B cell (primary cell): ENCODE measurements at regions not wholly inside any gene's neighbourhood (a gene's known extent, or its start where the extent isn't known, plus 50 kb on each side); places are given as distances from the start of the nearest gene placed in this dataset.
"Not testable (repeated sequence)": the region's sequence is repeated elsewhere in the genome, so short reads cannot be mapped to it uniquely, and the experiment has no call there.

Source experiments
- ATAC-seq: fragments of 200-7000 bp; cut with Tn5 transposase; one replicate; pipeline ENCODE4 v1.10.0; 2021; ENCODE audit warnings: low read depth, mild to moderate bottlenecking, moderate number of reproducible peaks, moderate library complexity
- CTCF ChIA-PET: fragments of 350-600 bp; sonication (Branson Sonifier 250); formaldehyde crosslinking; loops from one replicate; lab custom pipeline; 2021; ENCODE audit warnings: antibody characterized with exemption, inconsistent platforms; lab: Charles Lee
- POLR2A ChIA-PET: fragments of 350-600 bp; sonication (Branson Sonifier 250); formaldehyde crosslinking; loops from one replicate; lab custom pipeline; 2021; ENCODE audit warnings: antibody characterized with exemption; lab: Charles Lee
- DNase-seq: peaks from one replicate; pipeline ENCODE4 v3.0.0; 2013
- H2AFZ ChIP-seq: 2 replicates; pipeline ENCODE4 v1.6.1; 2012; ENCODE audit warnings: mild to moderate bottlenecking, low read depth, low read length; ENCODE audit not compliant: insufficient read depth, poor library complexity, severe bottlenecking
- H3K27ac ChIP-seq, 2 donors: 1 replicate in 1 of 2; 2 replicates in 1 of 2; pipeline ENCODE4 v1.5.1; 2012 to 2013; ENCODE audit warnings: low read length in 2 of 2, mild to moderate bottlenecking in 2 of 2, moderate library complexity in 1 of 2
- H3K27me3 ChIP-seq, 4 experiments: fragments of 200-600 bp in 1 of 4; sonication (generic) in 1 of 4; replicated peaks in 1 of 4; 1 replicate in 2 of 4; 2 replicates in 2 of 4; pipeline versions ENCODE4 v1.6.1 to v1.7.0; 2013 to 2016; ENCODE audit warnings: low read length in 3 of 4, mild to moderate bottlenecking in 2 of 4, mixed read lengths in 1 of 4, moderate library complexity in 1 of 4; ENCODE audit not compliant: insufficient read depth in 4 of 4, control insufficient read depth in 3 of 4; ENCODE audit errors: control extremely low read depth in 1 of 4
- H3K36me3 ChIP-seq, 2 experiments: replicated peaks in 1 of 2; 1 replicate in 1 of 2; 2 replicates in 1 of 2; pipeline versions ENCODE4 v1.6.1 to v1.7.1; 2013; ENCODE audit warnings: low read length in 1 of 2; ENCODE audit not compliant: insufficient read depth in 2 of 2, control insufficient read depth in 1 of 2; ENCODE audit errors: control extremely low read depth in 1 of 2, extremely low read depth in 1 of 2
- H3K4me1 ChIP-seq, 2 donors: fragments of 200-600 bp in 1 of 2; sonication (generic) in 1 of 2; 1 replicate in 1 of 2; 2 replicates in 1 of 2; pipeline versions ENCODE4 v1.5.1 to v1.6.1; 2013 to 2017; ENCODE audit warnings: low read length in 2 of 2; ENCODE audit not compliant: control insufficient read depth in 2 of 2, insufficient read depth in 2 of 2
- H3K4me2 ChIP-seq: replicated peaks from 2 replicates; pipeline ENCODE3; 2012; ENCODE audit warnings: mild to moderate bottlenecking, low read depth, low read length; ENCODE audit not compliant: poor library complexity, severe bottlenecking
- H3K4me3 ChIP-seq, 5 experiments: fragments of 200-600 bp in 1 of 5; sonication (generic) in 1 of 5; 1 replicate in 3 of 5; 2 replicates in 2 of 5; pipeline versions ENCODE4 v1.5.1 to v1.7.0; 2011 to 2016; ENCODE audit warnings: low read length in 4 of 5, mild to moderate bottlenecking in 4 of 5, low read depth in 2 of 5, control low read depth in 1 of 5, moderate library complexity in 1 of 5; ENCODE audit not compliant: insufficient read depth in 1 of 5; ENCODE audit errors: control extremely low read depth in 1 of 5, extremely low read depth in 1 of 5
- H3K79me2 ChIP-seq: fragments of 200-600 bp; sonication (generic); one replicate; pipeline ENCODE4 v1.6.0; 2016; ENCODE audit warnings: low read length; ENCODE audit not compliant: control insufficient read depth, insufficient read depth
- H3K9ac ChIP-seq: fragments of 200-600 bp; sonication (generic); 2 replicates; pipeline ENCODE4 v1.6.1; 2017; ENCODE audit warnings: mild to moderate bottlenecking, low read length, moderate library complexity
- H3K9me3 ChIP-seq, 3 donors: one replicate each; pipeline versions ENCODE4 v1.6.1 to v1.7.1; 2013; ENCODE audit warnings: low read length in 2 of 3; ENCODE audit not compliant: control insufficient read depth in 2 of 3, insufficient read depth in 1 of 3; ENCODE audit errors: control extremely low read depth in 1 of 3
- H4K20me1 ChIP-seq: 2 replicates; pipeline ENCODE4 v1.6.0; 2012; ENCODE audit warnings: mild to moderate bottlenecking, low read length; ENCODE audit not compliant: insufficient read depth, control insufficient read depth, poor library complexity, severe bottlenecking
- H3K27ac Mint-ChIP-seq: one replicate; pipeline ENCODE4 v1.8.0; 2021; ENCODE audit warnings: mixed read lengths
- H3K27me3 Mint-ChIP-seq: one replicate; pipeline ENCODE4 v1.8.0; 2021; ENCODE audit warnings: mixed read lengths
- H3K4me1 Mint-ChIP-seq: one replicate; pipeline ENCODE4 v1.8.0; 2021; ENCODE audit warnings: mixed read lengths
- H3K4me3 Mint-ChIP-seq: one replicate; pipeline ENCODE4 v1.8.0; 2021; ENCODE audit warnings: mixed read lengths
- H3K9me3 Mint-ChIP-seq: one replicate; pipeline ENCODE4 v1.8.0; 2022; ENCODE audit warnings: mixed read lengths; ENCODE audit not compliant: insufficient read depth
- CTCF ChIP-seq: fragments of 200-600 bp; IDR thresholded peaks from one replicate; pipeline ENCODE4 v1.8.0; 2022; ENCODE audit warnings: antibody characterized with exemption, mild to moderate bottlenecking
- EZH2 ChIP-seq: IDR thresholded peaks from 2 replicates; pipeline ENCODE4 v1.6.1; 2012; ENCODE audit warnings: borderline replicate concordance, low read depth, mild to moderate bottlenecking, moderate library complexity, low read length; ENCODE audit not compliant: insufficient read depth, poor library complexity, severe bottlenecking
- WGBS: methylation state at CpG from one replicate; pipeline ENCODE4 v1.1.5; 2013; ENCODE audit warnings: missing lambda C conversion rate; ENCODE audit not compliant: insufficient coverage; 5-methylcytosine and 5-hydroxymethylcytosine counted together
- intact Hi-C: fragments of 100-400 bp; cut with micrococcal nuclease; formaldehyde crosslinking; loops from one replicate; pipeline ENCODE4 v1.10.0; 2022

GRCh38 chr19:28685802-28686201 is 527.1 kb downstream of the UQCRFS1 start:
- ChIA-PET POLR2A (no interaction called here), CTCF (interaction anchor here (0.7 kb wide), 1 partner anchor 120 kb away, joined by 3 read pairs; no protein-coding TSS in a partner anchor)
- no peaks in the 10 kb centered on the region for H3K4me1 ChIP-seq
- H3K27me3 ChIP-seq, result no peaks in the 10 kb centered on the region
- DNase-seq (no peak), ATAC-seq (no peak)
- H4K20me1 ChIP-seq, result no peaks in the 10 kb centered on the region
- H3K79me2 ChIP-seq, result no peaks in the 10 kb centered on the region
- no CpG with 5 or more reads among the region's 3 CpGs for WGBS
- H3K27ac ChIP-seq, result no peak overlapping the region
- Mint-ChIP-seq H3K27ac (no peak overlapping the region), H3K27me3 (no peaks in the 10 kb centered on the region), H3K4me1 (no peaks in the 10 kb centered on the region), H3K4me3 (no peak overlapping the region), H3K9me3 (peaks cover 2% of the 10 kb centered on the region)
- no peak overlapping the region for H3K4me2 ChIP-seq
- H3K36me3 ChIP-seq, result no peaks in the 10 kb centered on the region
- intact Hi-C loops, result no loop called here
- TF ChIP-seq CTCF (no peak), EZH2 (no peak)
- no peak overlapping the region for H3K9ac ChIP-seq
- H3K9me3 ChIP-seq, result no peaks in the 10 kb centered on the region
- no peak overlapping the region for H2AFZ ChIP-seq
- H3K4me3 ChIP-seq, result no peak overlapping the region

DNA sequence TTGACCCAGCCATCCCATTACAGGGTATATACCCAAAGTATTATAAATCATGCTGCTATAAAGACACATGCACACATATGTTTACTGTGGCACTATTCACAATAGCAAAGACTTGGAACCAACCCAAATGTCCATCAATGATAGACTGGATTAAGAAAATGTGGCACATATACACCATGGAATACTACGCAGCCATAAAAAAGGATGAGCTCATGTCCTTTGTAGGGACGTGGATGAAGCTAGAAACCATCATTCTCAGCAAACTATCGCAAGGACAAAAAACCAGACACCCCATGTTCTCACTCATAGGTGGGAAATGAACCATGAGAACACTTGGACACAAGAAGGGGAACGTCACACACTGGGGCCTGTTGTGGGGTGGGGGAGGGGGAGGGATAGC is 527.9 kb downstream of the UQCRFS1 start:
- H3K4me1 Mint-ChIP-seq, H3K27me3 ChIP-seq, H3K27me3 Mint-ChIP-seq, H3K9me3 ChIP-seq, H4K20me1 ChIP-seq, CTCF ChIA-PET, H3K4me3 Mint-ChIP-seq, H3K79me2 ChIP-seq, H3K4me3 ChIP-seq, H3K9me3 Mint-ChIP-seq, DNase-seq, H3K27ac ChIP-seq, H3K4me2 ChIP-seq, ATAC-seq, H2AFZ ChIP-seq, POLR2A ChIA-PET, H3K9ac ChIP-seq, H3K27ac Mint-ChIP-seq, H3K4me1 ChIP-seq, intact Hi-C loops, H3K36me3 ChIP-seq: not testable (repeated sequence)
- no CpG with 5 or more reads among the region's 4 CpGs for WGBS
